ENCODE measurements at regions not wholly inside any gene's neighbourhood (a gene's known extent, or its start where the extent isn't known, plus 50 kb on each side); places are given as distances from the start of the nearest gene placed in this dataset.
"Not testable (repeated sequence)": the region's sequence is repeated elsewhere in the genome, so short reads cannot be mapped to it uniquely, and the experiment has no call there.

DNA sequence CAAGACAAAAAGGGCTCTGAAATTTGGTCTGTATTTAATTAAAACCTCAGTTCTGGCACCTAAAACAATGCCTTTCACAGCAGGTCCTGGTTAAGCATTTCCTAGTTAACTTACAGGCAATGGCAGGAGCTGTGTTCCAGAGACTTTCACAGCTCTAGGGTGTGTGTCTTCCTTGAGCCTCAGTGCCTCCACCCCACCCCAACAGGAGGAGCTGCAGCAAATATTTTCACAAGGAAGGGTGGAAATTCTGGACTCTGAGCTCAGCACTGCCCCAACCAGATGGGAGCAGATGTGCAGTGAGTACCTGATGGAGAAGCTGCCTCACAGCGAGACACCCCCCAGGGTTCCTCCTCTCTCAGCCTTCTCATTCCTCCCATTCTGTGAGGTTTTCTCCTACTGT is 106.3 kb upstream of the SPATA12 start:
- DNase-seq, result no peak

GRCh38 chr3:56952846-56953245 is 107.6 kb upstream of the SPATA12 start:
- DNase-seq, result no peak

DNA sequence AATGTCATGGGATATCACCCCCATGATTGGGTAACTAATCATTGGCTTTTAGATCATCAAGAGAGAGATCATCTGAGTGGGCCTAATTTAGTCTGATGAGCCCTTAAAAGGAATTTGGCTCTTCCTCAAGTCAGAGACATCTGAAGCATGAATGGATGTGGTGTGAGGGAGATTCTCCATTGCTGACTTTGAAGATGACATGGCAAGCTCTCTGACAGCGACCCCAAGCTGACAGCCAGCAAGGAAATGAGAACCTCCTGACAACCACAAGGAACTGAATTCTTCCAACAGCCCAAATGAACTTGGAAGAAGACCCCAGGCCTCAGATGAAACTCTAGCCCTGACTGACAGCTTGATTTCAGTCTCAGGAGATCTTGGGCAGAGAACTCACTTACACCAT is 108.4 kb upstream of the SPATA12 start:
- no peak for DNase-seq

DNA sequence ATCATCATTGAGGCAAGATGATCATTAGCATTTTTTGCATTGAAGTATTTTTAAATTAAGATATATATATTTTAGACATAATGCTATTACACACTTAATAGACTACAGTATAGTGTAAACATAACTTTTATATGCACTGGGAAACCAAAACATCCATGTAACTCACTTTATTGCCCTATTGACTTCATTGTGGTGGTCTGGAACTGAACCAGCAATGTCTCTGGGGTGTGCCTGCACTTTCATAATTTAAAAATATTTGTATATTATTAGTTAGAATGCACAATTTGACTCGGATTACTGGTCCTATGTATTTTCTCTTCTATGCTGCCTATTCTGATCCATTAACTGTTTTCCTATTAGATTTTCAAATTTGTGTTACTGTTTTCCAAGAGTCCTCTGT is 109.1 kb upstream of the SPATA12 start:
- no peak for DNase-seq

DNA sequence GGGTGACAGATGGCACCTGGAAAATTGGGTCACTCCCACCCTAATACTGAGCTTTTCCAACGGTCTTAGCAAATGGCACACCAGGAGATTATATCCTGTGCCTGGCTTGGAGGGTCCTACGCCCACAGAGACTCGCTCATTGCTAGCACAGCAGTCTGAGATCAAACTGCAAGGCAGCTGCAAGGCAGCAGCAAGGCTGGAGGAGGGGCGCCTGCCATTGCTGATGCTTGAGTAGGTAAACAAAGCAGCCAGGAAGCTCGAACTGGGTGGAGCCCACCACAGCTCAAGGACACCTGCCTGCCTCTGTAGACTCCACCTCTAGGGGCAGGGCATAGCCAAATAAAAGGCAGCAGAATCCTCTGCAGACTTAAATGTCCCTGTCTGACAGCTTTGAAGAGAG is 115.1 kb upstream of the SPATA12 start:
- DNase-seq, result not testable (repeated sequence)

DNA sequence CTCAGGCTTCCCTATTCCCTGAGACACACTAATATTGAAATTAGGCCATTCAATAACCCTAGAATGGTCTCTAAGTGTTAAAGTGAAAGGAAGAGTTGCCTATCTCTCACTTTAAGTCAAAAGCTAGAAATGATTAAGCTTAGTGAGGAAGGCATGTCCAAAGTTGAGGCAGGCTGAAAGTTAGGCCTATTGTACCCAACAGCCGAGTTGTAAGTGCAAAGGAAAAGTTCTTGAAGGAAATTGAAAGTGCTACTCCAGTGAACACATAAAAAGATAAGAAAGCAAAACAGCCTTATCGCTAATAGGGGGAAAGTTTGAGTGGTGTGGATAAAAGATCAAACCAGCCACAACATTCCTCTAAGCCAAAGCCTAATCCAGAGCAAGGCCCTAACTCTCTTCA is 117.9 kb upstream of the SPATA12 start:
- DNase-seq, result peak in 1 of 5 experiments; percentile 65

DNA sequence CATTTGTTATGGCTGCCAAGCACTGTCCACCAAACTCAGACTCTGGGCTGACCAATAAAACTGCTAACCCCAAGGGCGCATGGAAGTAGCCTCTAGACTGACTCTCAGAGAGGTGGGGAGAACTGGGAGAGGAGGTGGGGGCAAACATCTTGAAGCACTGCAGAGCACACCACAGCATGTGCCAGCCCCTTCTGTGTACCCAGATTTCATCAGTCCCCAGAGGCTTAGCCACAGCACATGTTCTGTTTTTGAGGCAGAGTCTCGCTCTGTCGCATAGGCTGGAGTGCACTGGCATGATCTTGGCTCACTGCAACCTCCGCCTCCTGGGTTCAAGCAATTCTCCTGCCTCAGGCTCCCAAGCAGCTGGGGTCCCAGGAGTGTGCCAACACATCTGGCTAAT is 119.5 kb upstream of the SPATA12 start:
- no peak for DNase-seq

GRCh38 chr3:56940321-56940720 is 120.1 kb upstream of the SPATA12 start:
- no peak for DNase-seq

GRCh38 chr3:56939834-56940233 is 120.6 kb upstream of the SPATA12 start:
- DNase-seq, result no peak

GRCh38 chr3:56938530-56938929 is 121.9 kb upstream of the SPATA12 start:
- DNase-seq, result no peak

DNA sequence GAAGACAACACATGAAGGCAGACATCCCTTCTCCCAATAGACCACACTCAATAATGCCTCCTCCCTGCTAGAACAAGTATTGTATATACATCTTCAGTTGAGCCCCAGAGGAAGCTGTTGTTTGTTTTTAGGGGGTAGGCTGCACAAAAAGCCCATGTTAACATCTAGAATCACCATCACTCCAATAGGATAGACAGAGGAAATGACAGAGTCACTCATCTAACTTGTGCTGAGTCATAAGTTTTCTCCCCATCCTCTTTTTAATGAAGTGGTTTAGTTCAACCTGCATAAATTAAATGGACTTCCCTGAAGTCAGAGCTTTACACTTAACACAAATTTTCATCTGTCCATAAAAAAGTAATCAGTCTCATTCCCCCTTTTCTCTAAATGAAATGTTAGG is 122.9 kb upstream of the SPATA12 start:
- peak in 1 of 5 experiments; percentile 13 for DNase-seq

- no peak for DNase-seq
Observed at GRCh38 chr3:56935811-56936210, 124.7 kb upstream of the SPATA12 start.

GRCh38 chr3:56934481-56934880 is 126.0 kb upstream of the SPATA12 start:
- DNase-seq, result not testable (repeated sequence)

DNA sequence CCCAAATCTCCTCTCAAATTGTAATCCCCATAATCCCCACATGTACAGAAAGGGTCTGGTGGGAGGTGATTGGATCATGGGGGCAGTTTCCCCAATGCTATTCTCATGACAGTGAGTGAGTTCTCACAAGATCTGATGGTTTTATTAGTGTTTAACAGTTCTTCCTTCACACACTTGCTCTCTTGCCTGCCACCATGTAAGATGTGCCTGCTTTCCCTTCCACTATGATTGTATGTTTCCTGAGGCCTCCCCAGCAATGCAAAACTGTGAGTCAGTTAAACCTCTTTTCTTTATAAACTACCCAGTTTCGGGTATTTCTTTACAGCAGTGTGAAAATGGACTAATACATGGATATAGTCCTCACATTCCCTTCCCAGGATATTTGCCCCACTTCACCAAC is 126.7 kb upstream of the SPATA12 start:
- no peak for DNase-seq

- no peak for DNase-seq
Observed at GRCh38 chr3:56932866-56933265, 127.6 kb upstream of the SPATA12 start.

DNA sequence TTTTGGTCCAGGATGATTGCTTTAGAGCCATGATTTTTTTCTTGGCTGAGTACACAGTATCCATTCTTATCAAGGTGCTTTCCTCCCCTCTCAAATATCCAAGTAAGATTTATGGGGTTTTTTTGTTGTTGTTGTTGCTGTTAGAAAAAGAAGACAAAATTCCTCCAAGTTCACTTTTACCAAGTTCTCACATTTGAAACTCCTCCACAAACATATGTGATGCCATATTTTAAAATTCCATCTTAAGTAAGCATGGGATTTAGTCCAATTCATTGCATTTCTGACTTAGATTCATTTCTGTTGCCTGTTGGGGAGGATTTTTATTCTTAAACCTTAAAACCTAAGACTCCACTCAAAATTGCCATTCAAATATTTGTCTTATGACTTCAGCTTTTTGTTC is 128.6 kb upstream of the SPATA12 start:
- DNase-seq, result no peak

DNA sequence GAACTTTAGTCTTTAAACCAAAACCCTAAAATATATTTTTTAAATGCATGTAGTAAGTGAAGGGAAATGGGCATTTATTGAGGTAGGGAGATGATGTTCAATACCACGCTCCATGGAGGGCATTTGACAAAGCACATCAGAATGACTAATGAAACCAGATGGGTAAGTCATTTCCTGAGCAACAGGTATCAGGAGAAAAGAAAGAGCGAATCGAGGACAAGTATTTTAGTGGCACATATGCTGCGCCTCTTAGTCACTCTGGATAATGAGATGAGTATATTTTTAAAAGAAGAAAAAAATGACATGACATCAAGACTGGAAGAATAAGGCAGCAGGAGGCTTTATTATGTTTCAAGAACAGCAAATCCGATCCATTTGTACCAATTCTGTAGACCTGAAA is 129.0 kb upstream of the ARHGEF3 start:
- DNase-seq, result peak in 1 of 5 experiments; percentile 60

GRCh38 chr3:56929809-56930615 is 128.3 kb upstream of the ARHGEF3 start:
- no peak for DNase-seq

DNA sequence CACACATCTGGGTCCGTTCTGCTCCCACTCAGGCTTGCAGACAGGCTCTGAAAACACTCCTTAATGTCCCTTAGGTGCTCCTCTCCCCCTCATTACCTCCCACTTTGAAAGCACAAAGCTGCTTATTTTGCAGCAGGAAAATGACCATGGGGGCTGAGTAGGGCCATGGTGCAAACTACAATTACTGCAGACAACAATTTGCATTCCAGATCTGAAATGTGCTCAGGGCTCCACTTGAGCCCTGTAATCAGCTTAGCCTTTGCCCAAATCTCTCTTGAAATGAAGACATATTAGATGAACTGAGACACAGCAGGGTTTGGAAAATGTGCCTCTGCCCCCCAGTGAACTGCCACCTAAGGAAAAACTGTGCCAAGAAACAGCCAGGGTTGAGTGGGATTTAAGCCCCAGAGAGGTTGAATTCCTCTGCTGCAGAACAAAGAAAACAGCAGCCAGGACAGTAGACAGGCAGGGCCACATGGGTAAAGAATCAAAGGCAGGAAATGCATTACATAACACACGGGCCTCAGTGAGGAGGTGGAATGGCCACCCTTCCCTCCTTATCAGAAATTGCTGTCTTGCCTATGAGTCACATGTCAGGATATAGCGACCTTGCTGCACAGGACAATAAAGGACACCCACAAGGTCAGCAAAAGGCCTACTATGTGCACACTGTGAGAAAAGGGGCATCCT is 126.8 kb upstream of the ARHGEF3 start:
- DNase-seq, result peak in 2 of 5 experiments; percentile 19 to 28

DNA sequence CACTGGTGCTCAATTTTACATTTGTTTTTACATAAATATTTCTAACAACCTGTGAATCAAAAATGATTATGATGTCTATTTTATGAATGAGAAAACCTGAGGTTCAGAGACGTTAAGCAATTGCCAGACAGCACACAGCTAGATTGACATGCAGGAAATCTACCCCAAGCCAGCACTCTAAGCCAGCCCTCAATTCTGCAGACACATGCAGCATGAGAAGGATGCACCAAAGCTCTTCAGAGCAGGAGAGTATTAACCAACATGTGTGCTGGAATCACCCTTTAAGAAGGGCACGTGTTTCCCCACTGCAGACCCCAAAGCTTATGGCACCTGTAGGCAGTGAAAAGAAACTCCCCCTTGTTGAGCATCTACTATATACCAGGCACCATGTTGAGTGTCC is 126.1 kb upstream of the ARHGEF3 start:
- no peak for DNase-seq

DNA sequence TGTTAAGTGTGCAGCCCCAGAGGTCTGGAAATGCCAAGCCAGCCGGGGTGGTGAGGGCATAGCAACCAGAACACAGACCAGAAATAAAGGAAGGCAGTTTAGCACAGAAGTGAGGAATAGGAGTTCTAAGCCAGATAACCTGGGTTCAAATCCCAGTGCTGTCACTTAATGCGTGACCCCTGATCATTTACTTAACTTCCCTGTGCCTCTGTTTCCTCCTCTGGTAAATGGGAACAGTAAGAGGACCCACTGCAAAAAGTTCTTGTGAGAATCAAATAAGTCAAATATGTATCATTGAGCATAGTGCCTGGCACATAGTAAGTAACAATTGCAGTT is 125.2 kb upstream of the ARHGEF3 start:
- DNase-seq, result no peak

GRCh38 chr3:56926243-56926946 is 124.6 kb upstream of the ARHGEF3 start:
- DNase-seq, result no peak

GRCh38 chr3:56924700-56925099 is 123.0 kb upstream of the ARHGEF3 start:
- DNase-seq, result not testable (repeated sequence)
